Inflammatory macrophage treated with lipopolysaccharide for 4 hours (primary cell): ENCODE measurements at regions not wholly inside any gene's neighbourhood (a gene's known extent, or its start where the extent isn't known, plus 50 kb on each side); places are given as distances from the start of the nearest gene placed in this dataset.
"Not testable (repeated sequence)": the region's sequence is repeated elsewhere in the genome, so short reads cannot be mapped to it uniquely, and the experiment has no call there.

Experiments used
- DNase-seq: peaks from one replicate; pipeline ENCODE4 v3.0.0-alpha.2; 2020

DNA sequence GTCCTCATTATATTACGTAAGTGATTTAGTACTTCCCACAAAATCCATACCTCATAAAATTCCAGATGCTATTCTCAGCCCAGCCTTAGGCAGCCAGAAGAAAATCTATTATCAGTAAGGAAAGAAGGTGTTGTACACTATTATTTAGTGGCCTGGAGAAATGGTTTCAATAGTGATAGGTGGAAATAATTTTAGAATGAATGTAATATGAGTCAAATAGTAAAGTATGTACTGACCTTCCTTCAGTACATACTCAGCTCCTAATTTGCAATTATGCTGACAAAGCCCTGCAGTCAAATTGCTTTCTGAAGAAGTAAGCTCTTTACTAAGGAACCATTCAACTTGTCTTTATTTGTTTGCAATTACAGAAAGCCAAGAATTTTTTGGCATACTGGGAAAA is 409.2 kb downstream of the HTR1A start:
- no peak for DNase-seq

DNA sequence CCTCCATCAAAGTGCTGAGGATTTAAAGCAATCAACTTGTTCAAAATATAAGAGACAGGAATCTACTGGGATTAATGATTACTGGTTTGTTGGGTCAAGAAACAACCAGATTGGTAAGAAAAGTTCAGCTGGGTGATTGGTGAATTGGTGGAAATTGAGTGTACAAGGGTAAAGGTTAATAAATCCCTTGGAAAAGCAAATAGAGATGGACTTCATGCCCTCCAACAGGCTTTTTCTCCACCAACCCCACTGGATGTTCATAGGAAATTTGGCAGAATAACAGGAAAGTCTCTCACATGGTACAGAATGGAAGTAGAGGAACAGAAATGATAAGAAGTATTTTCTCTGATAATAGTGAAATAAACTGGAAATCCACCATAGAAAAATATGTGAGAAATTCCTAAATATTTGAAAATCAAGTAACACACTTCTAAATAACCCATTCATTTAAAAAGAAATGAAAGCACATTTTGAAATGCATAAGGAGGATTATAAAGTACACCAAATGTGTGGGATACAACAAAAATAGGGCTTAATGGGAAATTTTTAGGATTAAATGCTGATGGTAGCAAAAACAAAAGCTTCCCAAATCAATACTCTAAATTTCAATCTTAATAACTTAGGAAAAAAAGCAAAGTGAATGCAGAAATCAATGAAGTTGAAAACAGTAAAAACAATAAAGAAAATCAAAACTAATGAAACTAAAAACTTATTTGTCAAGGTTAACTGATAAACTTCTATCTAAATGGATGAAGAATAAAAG is 426.2 kb downstream of the HTR1A start:
- no peak for DNase-seq

DNA sequence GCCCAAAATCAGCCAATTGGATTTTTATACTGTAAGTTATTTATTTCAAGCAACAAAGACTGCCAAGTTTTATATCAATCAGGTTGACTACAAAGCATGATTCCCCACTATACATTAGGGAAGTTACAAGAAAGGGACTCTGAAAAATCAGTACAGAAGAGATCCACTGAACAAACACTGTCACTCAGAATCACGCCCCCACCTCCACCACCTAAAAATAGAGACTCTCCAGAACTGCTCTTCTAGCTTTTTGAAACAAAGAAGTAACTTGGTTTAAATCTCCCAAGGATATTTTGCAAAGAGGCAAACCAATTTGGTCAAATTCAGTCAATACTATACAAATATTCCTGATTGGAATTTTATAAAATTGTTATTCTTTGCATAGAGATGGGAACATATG is 438.0 kb downstream of the HTR1A start:
- DNase-seq, result no peak

DNA sequence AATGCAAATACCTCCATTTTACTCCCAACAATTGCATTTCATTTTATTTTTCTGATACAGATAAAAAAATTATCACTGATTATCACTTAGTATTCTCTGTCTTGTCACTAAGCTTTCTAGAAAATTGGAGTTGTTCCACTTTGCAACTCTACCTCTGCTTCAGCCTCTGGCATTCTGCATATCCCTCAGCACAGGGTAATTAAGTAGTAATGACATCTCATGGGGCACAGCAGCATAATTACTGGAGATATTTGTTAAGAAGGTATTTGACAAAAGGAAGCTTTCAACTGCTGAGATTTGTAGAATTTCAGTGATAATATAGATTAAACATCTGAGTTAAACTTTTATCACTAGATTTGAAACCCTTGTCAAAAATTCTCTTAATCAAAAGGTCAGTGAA is 446.2 kb downstream of the HTR1A start:
- no peak for DNase-seq

DNA sequence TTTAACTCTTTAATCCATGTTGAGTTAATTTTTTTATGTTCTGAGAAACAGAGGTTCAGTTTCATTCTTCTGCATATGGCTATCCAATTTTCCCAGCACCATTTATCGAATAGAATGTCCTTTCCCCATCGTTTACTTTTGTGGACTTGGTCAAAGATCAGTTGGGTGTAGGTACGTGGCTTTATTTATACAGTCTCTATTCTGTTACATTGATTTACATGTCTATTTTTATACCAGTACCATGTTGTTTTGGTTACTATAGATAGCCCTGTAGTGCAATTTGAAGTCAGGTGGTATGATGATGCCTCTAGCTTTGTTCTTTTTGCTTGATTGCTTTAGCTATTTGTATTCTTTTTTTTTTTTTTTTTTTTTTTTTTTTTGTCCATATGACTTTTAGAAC is 462.0 kb downstream of the HTR1A start:
- DNase-seq, result no peak

DNA sequence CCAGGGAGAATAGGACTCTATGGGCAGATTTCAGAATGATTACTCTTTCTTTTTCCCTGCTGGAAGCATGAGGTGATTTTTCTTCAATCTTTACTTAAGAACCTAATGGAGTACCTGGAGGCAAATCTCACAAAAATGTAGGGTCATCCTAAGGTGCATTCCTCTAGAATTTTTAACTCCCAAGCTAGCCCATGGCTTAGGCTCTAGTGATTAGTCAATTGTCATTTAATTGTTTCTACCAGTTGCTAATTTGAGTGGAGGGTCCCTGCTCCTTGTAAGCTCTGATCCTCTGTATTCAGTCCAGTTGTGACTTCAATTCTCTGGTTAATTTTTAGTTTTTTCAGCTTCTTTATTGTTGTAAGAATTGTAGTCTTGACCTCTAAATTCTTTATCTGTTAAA is 467.0 kb downstream of the HTR1A start:
- DNase-seq, result no peak

DNA sequence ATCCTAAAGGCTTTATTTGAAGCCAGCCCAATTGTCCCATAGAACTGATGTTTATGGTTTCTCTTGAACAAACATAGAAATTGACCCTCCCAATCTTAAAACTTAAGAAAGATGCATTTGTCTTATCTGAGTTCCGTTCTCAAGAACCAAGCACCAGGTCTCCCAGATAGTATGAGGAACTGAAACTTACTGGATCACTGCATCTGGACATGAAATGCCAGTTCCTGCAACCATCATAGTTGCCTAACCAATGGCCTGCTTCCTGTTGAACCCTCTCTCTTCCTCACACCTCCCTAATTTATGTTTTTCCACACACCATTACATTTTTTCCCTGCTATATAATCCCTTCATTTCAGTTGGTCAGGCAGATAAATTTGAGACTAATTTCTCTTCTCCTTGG is 478.9 kb downstream of the HTR1A start:
- DNase-seq, result no peak

DNA sequence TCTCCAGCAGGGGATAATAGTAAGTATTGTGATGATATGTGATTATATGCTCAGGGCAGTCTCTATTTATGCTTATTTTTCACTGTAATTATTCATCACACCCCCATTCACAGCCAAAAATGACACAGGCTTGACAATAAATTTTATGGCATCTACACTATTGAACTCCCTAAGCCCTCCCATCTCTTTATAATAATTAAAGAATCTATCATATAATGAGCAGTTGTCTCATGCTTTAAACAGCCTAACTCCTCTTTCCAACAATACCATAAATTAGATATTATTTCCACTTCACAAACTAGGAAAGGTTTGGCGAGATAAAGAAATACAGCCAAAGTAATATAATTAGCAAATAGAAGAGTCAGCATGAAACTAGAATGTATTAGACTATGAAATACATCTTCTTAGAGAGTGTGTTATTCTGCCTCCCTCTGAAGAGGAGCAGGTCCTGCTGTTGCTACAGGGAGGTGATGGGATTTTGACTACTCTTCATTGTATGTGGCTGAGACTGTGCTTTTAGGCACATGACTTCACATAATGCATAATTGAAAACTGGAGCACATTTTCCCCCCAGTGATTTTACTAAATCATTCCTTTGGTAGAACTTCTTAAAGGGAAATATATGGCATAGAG is 488.8 kb downstream of the HTR1A start:
- no peak for DNase-seq

DNA sequence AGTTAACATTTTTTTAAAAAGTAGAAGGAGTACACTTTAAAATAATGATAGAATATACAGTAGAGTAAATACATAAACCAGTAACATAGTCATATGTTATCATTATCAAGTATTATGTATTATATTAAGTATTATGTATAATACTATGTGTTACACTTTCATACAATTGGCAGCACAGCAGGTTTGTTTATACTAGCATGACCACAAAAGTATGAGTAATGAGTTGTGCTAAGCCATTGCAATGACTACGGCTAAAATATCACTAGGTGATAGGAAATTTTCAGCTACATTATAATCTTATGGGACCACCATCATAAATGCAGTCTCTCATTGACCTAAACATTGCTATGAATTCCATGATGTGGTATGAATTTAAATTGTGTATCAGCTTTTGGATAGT is 506.0 kb downstream of the HTR1A start:
- no peak for DNase-seq

DNA sequence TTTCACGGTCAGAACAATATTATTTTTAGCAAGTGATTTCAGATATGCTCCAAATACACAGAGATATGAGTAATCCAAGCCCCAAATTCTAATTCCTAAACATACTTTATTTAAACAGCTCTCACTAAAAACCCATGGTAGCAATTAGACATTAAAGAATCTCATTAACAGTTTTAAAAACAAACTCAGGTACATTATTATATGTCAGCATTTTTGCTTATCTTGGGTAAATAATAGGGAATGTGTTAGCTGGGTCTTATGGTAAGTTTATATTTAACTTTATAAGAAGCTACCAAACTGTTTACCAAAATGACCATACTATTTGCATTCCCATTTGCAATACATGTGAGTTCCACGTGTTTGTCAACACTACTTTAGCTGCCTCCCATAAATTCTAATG is 511.1 kb downstream of the HTR1A start:
- no peak for DNase-seq

DNA sequence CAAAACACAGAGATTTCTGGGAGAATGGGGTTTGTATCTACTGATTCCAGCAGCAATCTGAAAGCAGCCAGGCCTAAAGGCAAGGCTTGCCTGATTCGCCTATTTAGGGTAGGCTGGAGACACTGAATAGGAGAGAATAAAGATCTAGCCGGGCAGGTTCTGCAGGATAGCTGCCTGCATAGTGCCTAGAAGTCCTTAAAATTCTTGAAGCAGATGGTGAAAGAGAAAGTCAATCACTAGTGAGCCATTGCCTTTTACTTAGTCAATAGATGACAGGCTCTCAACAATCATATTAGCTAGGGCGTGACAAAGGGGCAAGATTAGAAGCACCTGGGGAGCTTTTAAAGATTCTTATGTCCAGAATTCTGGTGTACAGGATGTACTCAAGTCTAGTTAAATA is 522.7 kb downstream of the HTR1A start:
- DNase-seq, result no peak

DNA sequence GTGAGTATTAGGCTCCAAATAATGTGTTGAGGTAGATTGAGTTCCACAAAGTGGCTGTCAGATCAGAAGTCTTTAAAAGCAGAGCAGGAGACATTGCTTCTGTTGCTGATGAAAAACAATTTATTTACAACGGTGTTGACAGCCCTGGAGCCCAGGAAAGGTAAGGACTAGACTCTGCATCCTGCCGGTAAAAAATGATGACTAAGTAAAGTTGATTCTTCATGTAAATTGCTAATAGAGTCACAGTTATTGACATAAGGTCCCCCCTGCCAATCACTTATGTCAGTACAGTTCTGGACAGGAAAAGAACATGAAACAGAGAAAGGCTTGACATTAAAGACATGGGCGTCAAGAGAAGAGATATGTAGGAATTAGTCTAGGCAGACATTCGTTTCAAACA is 552.5 kb downstream of the HTR1A start:
- no peak for DNase-seq

DNA sequence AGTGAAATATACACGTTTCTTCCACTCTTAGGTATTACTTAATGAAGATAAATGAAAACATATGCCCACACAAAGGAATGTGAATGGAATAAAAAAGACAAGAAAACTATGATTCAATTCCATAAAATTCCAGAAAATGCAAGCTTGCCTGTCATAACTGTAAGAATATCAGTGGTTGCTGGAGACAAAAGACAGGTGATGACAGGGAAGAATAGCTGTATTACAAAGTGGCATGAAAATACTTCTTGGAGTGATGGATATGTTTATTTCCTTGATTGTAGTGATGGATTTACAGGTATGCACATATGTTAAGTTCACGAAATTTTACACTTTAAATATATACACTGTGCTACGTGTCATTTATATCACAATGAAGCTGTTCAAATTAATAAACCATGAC is 553.3 kb downstream of the HTR1A start:
- no peak for DNase-seq

DNA sequence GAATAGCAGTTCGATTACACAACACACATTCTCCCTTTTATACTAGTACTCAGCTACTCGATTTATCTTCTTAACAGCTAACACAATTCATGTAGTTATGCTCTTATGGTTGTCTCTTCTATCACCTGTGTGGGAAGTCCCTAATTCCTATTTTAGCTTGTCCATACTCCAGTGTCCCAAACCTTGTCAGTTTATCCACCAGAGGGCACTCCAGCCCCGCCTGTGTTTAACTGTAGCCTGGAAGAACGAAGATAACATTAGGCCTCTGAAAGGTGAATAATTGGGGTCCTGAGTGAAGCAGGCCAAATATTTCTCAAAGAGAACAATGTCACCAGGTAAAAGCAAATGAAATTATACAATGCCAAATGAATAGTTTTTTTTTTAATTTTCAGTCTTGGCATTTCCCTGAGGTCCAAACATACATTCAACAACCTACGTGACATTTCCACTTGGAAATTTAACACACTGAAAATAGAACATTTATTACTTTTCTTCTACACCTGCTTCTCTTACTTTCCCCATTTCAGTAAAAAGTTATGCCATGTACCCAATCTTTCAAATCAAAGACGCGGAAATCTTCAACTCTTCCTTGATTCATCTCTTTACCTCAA is 560.7 kb downstream of the HTR1A start:
- peak; percentile 30 for DNase-seq

DNA sequence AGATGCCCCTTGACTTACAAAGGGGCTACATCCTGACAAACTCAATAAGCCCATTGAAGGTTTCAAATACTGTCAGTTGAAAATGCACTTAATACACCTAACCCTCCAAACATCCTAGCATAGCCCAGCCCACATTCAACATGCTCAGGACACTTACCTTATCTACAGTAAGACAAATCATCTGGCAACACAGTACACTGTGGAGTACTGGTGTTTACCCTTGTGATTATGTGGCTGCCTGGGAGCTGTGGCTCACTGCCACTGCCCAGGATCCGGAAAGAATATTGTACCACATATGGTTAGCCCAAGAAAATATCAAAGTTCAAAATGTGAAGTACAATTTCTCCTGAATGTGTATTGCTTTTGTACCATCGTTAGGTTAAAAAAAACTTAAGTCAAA is 562.2 kb downstream of the HTR1A start:
- DNase-seq, result no peak

DNA sequence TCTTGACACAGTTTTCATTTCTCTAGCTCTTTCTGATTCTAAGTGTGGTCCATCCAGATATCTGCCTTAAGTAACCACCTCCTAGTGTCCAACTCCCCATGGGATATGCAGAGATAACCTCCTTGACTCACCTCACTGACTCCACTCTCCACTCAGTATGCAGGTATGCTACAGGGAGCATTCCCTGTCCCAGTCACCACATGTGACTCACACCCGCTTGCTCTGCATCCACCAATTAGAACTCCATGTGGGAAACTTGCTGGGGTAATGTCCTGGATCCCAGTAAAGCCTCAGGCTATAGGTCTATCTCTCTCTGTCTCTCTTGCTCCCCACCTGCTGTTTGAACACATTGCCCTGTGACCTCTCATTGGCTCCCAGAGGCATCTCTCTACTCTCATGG is 563.9 kb downstream of the HTR1A start:
- no peak for DNase-seq

DNA sequence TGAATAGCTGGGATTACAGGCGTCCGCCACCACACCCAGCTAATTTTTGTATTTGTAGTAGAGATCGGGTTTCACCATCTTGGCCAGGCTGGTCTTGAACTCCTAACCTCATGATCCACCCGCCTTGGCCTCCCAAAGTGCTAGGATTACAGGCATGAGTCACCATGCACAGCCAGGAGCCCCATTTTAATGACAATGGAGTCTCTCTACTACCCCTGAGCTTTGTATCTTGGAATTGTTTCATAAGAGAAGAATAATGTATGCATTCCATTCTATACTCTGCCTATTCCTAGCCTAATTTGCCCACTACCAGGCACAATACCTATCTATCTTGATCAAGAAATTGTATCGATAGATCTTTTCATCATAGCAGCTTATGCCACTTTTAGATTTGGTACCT is 574.1 kb downstream of the HTR1A start:
- not testable (repeated sequence) for DNase-seq

DNA sequence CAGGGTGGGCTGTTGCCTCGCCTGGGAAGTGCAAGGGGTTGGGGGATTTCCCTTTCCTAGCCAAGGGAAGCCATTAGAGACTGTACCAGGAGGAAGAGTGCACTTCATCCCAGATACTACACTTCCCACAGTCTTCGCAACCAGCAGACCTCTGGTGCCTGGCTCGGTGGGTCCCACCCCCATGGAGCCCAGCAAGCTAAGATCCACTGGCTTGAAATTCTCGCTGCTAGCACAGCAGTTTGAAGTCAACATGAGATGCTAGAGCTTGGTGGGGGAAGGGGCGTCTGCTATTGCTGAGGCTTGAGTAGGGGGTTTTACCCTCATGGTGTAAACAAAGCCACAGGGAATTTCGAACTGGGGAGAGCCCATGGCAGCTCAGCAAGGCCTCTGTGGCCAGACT is 586.4 kb downstream of the HTR1A start:
- no peak for DNase-seq

DNA sequence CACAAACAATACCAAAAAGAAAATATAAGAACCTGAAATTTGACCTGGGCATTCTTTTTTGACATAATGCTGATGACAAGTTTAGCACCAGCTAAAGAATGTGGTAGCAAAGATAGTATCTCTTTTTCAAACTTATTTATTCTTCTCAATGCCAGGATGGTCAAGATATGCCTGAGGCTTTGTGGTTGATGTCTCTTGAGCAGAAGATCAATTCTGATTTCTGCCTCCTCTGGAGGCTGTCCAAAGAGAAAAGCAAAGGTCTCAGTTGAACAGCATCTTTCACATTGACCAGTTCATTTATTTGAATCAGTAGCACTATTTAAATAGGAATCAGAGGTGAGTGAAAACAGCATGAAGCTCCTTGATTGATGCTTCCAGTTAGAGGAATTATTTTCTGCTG is 588.2 kb downstream of the HTR1A start:
- no peak for DNase-seq

DNA sequence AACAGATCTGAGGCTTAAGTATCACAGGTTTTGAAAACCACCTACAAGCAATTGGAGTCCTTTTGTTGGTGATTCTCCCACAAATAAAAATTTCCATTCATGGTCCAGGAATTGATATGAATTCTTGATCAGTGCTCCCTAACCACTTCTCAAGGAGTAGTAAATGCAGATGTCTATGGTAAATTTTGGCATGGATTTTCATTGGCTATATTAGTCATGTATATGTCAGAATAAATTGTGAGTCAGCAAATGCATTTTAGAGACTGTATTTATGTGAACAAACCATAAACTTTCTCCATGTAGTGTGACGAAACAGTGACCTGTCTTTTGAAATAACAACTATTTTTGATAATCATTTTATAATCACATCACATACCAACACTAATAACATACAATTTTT is 611.1 kb downstream of the HTR1A start:
- no peak for DNase-seq

DNA sequence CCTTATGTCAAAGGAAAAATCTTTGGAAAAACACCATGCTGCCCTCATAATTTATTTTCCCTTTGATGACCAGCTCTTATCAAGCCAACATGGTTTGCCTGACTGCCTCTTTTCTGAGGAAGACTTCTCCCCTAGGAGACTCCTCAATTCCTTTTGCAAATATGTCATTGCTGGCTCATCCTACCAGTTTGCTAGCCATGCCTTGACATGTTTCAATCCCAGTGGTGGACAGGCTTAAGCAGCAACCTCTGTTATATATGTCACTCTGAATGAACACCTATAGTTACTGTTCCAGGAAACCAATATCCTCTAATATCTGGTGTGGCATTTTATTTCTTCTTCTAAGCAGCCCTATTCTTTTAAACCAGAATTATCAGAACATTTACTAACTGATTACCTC is 615.8 kb downstream of the HTR1A start:
- DNase-seq, result no peak

DNA sequence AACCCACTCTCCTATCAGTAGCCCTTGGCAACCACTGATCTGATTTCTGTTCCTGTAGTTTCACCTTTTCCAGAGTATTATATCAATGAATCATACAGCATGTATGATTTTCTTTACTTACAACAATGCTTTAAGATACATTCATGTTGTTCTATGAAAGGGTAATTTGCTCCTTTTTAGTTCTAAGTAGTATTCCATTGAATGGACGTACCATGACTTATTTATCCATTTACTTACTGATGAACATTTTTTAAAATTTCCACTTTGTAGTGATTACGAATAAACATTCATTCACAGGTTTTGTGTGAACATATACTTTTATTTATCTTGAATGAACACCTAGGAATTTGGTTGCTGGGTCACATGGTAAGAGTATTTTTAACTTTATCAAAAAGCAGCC is 620.8 kb downstream of the HTR1A start:
- no peak for DNase-seq

DNA sequence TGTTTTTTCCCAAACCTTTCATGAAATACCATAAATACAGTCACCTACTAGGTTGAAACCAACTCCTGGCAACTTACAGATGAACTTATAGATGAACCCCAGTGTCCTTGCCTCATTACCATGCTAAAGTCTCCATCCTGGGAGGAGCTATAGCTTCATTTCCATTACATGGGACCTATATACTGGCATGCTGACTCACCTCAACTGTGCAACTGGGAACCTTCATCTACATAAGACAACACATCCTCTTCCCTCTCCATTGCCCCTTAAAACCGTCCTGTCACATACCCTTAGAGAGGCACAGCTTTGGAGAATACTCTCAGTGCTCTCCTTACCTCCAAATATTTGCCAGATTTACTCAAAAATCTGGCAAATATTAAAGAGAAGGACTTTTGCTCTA is 638.3 kb downstream of the HTR1A start:
- DNase-seq, result no peak

DNA sequence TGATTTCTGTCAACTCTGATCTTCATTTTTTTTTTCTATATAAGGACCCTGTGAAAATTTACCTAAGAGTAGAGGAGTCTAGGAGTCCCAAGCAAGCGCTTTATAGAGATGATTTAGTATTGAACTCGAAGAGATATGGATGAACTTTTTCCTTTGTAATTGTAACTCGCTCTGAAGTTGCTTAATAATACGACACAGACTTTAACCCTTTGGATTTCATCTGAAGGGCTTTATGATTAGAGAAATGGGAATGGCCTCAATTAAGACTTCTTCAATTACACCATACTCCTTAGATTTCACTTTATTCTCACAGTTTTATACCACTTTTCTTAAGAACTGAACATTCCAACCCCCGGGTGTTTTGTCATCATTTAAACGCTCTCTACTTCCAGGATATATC is 647.7 kb downstream of the HTR1A start:
- DNase-seq, result no peak

DNA sequence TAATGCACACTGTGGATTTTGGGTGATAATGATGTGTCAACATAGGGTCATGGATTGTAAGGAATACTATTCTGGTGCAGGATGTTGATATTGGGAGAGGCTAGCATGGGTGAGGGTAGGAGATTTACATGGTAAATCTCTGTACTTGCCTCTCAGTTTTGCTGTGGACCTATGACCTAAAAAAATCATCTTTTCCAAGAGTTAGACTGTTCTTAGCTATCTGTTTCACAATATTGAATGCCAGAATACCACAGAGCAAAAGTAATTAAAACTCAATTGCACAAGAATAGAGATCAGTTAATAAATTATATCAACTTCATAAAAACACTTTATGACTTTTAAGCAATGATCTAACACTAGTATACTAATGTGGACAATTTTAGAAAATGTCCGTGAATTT is 651.6 kb downstream of the HTR1A start:
- no peak for DNase-seq
